Dendritic cell treated with granulocyte-macrophage colony-stimulating factor and Interleukin-4, amounts not matched to agents 40 ng/mL and 50 ng/mL, for 4 days (primary cell): ENCODE measurements at regions not wholly inside any gene's neighbourhood (a gene's known extent, or its start where the extent isn't known, plus 50 kb on each side); places are given as distances from the start of the nearest gene placed in this dataset.

Source experiments
- H3K27ac Mint-ChIP-seq: one replicate; pipeline ENCODE4 v1.8.0; 2022; ENCODE audit warnings: mild to moderate bottlenecking, mixed read lengths
- H3K27me3 Mint-ChIP-seq: one replicate; pipeline ENCODE4 v1.8.0; 2022; ENCODE audit warnings: mild to moderate bottlenecking, mixed read lengths
- H3K36me3 Mint-ChIP-seq: one replicate; pipeline ENCODE4 v1.8.0; 2022; ENCODE audit warnings: low read depth, mixed read lengths
- H3K4me1 Mint-ChIP-seq: one replicate; pipeline ENCODE4 v1.8.0; 2022; ENCODE audit warnings: low read depth, mixed read lengths
- H3K4me3 Mint-ChIP-seq: one replicate; pipeline ENCODE4 v1.8.0; 2022; ENCODE audit warnings: mild to moderate bottlenecking, moderate library complexity, mixed read lengths
- H3K9me3 Mint-ChIP-seq: one replicate; pipeline ENCODE4 v1.8.0; 2022; ENCODE audit warnings: mixed read lengths
- intact Hi-C: fragments of 100-400 bp; cut with micrococcal nuclease; formaldehyde crosslinking; loops from one replicate; pipeline ENCODE4 v1.15.0; 2022

DNA sequence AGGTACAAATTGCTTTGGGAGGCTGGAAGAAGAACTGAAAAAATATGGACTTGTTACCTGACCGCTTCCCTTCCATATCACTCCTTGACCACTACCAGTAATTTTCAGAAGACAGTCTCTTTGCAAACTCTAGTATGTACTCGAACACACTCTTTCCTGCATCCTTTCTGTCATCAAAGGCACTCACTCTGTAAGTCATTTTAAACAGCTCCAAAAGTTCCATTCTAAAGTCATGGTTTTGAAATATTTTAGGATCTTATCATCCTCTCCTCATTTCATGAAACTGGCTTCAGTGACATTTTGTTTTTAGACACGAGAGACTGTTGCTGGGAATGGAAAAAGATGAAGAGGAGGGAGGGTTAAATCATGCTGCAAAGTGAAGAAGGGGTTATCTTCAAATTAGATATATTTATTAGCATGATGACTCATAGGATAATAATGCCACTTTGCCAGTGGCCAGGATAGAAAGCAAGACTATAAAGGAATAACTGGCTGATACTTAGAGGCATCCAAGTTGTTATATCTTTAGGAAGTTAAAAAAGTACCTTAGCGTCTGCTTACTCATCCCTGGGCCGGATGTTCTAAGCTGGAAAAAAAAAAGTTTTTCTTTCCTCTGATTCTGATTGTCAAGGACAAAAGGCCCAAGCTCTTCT, 549.3 kb downstream of the METTL15 start:
- Mint-ChIP-seq H3K36me3 (no peaks in the 10 kb centered on the region), H3K27ac (no peak overlapping the region), H3K27me3 (no peaks in the 10 kb centered on the region), H3K9me3 (no peaks in the 10 kb centered on the region), H3K4me3 (no peak overlapping the region), H3K4me1 (no peaks in the 10 kb centered on the region)
- intact Hi-C loops: no loop called here

DNA sequence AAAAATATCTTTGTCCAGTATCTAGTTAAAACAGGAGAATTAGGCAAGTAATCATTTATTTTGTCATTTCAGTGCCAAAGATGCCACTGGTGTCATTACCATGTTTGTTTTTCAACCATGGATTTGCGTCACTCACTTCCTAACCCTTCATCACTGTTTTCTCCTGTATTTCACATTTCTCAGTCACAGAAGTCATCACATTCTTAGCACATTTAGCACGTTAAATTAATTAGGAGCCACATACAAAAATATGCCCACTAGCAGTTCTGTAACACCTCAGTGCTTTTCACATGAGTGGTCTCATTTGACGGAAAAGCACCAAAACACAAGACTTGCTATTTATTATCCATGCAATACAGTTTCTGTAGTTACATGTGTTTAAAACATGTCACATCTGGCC, 546.0 kb downstream of the METTL15 start:
- H3K27me3 Mint-ChIP-seq: no peaks in the 10 kb centered on the region
- H3K27ac Mint-ChIP-seq: no peak overlapping the region
- no peaks in the 10 kb centered on the region for H3K4me1 Mint-ChIP-seq
- no peaks in the 10 kb centered on the region for H3K9me3 Mint-ChIP-seq
- H3K36me3 Mint-ChIP-seq: no peaks in the 10 kb centered on the region
- H3K4me3 Mint-ChIP-seq: no peak overlapping the region
- intact Hi-C loops: no loop called here

DNA sequence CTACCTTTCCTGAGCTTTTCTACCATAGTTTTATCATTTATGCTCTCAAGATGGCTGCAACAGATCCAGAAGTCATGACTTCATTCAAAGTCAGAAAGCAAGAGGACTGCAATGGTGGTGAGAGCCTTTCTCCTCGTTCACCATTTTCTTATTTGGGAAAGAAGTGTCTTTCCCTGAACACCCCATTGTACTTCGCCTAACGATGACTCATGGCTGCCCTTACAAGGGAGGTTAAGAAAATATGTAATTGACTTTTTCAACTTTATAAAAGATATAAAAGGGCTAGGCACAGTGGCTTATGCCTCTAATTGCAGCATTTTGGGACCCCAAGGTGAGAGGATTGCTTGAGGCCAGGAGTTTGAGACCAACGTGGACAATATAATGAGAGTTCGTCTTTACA, 541.7 kb downstream of the METTL15 start:
- Mint-ChIP-seq H3K36me3 (no peaks in the 10 kb centered on the region), H3K9me3 (no peaks in the 10 kb centered on the region), H3K4me3 (no peak overlapping the region), H3K4me1 (no peaks in the 10 kb centered on the region), H3K27me3 (no peaks in the 10 kb centered on the region), H3K27ac (no peak overlapping the region)
- intact Hi-C loops: no loop called here

DNA sequence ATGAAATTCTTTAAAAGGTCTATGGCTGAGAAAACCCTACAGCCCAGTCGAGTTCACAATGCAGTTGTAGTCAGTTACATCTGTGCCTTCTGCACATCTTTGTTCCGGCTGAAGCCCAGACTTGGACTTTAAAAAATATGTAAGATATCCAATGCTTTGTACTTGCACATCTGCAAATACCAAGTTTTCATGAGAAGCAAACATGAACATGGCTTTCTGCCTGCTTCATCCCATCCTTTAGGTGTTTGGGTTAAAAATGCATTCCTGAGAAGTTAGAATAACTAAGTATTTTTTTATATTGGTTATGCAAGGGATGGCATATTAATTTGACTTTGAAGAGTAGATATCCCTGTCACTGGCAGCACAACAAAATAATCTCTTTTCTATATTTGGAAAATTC, 528.4 kb downstream of the METTL15 start:
- Mint-ChIP-seq H3K9me3 (no peaks in the 10 kb centered on the region), H3K27ac (no peak overlapping the region), H3K4me1 (no peaks in the 10 kb centered on the region)

DNA sequence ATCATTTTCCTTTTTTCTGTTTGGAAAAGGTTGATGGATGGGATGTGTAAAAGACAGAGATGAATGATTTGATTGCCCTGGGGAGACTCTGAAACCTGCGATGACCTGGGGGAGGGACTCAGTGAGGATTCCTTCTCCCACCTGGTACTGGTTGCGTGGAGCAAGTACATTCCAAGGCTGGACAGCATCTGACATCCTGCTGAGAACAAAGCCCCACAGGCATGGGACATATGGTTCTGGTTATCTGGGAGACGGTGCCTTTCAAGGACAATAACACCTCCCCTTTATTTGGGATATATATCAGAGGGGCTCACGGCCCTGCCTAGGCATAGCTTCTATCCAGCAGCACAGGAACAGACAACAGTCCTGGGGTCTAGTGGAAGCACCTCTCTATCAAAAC, 527.8 kb downstream of the METTL15 start:
- H3K4me3 Mint-ChIP-seq: no peak overlapping the region
- H3K27me3 Mint-ChIP-seq: no peaks in the 10 kb centered on the region
- no peak overlapping the region for H3K27ac Mint-ChIP-seq
- no peaks in the 10 kb centered on the region for H3K4me1 Mint-ChIP-seq
- intact Hi-C loops: no loop called here
- no peaks in the 10 kb centered on the region for H3K9me3 Mint-ChIP-seq
- no peaks in the 10 kb centered on the region for H3K36me3 Mint-ChIP-seq

More for the DNA sequence above, 528.4 kb downstream of the METTL15 start:
- no peak overlapping the region for H3K4me3 Mint-ChIP-seq
- no peaks in the 10 kb centered on the region for H3K27me3 Mint-ChIP-seq
- no peaks in the 10 kb centered on the region for H3K36me3 Mint-ChIP-seq
- intact Hi-C loops: no loop called here

DNA sequence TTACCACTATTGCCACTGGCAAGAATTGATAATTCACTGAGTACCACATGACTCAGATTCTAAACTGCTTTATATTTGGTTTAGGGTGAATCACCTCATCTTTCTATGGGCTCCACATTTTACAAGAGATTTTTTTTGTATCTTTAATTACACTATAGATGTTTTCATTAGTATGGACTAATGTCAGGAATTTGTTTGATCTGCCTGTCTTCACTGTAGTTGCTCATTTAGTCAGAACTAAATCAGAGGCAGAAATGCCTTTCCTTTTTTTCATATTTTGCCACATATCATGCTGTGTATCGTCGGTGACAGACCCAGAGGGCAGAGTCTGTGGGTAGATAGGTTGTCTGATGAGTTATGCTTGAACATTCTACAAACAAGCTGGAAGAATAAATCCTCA, 524.1 kb downstream of the METTL15 start:
- H3K4me1 Mint-ChIP-seq: no peaks in the 10 kb centered on the region
- intact Hi-C loops: no loop called here
- H3K27me3 Mint-ChIP-seq: no peaks in the 10 kb centered on the region

DNA sequence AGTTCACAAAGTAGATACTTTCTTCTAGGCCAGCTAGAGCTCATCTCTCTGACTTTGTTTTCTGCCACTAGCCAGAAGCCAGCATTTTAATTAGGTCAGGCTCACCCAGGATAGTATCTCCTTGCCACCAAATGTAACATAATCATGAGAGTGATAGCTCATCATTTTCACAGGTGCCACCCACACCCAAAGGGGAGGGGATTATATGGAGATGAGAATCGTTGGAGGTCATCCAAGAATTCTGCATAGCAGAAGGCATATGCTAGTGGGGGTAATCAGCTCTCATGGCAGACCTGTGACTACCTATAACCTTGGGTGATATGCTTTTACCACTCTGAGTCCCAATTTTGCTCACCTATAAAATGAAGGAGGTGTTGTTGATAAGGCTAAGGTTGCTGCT, 523.0 kb downstream of the METTL15 start:
- Mint-ChIP-seq H3K4me1 (no peaks in the 10 kb centered on the region), H3K27me3 (no peaks in the 10 kb centered on the region), H3K9me3 (no peaks in the 10 kb centered on the region), H3K36me3 (no peaks in the 10 kb centered on the region), H3K4me3 (no peak overlapping the region), H3K27ac (no peak overlapping the region)
- intact Hi-C loops: no loop called here

More for the DNA sequence above, 524.1 kb downstream of the METTL15 start:
- H3K9me3 Mint-ChIP-seq: no peaks in the 10 kb centered on the region
- H3K4me3 Mint-ChIP-seq: no peak overlapping the region
- no peaks in the 10 kb centered on the region for H3K36me3 Mint-ChIP-seq
- no peak overlapping the region for H3K27ac Mint-ChIP-seq

DNA sequence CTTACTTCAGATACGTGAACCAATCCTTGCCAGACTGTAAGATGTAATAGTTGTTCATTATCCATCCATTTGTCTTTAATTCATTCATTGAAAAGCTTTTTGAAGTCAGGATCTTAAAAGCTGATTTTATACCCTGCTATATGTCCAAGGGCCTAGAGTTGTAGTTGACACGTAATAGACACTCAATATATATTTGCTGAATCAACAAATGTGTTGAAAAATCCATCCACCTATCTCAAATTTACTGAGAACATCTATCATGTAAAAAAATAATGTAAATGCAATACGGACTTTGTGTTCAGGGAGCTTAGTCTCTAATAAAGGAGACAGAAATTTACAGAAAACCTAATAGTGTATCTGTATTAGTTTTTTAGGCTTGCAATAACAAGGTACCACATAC, 521.0 kb downstream of the METTL15 start:
- Mint-ChIP-seq H3K27ac (no peak overlapping the region), H3K4me3 (no peak overlapping the region), H3K36me3 (no peaks in the 10 kb centered on the region), H3K27me3 (no peaks in the 10 kb centered on the region), H3K9me3 (no peaks in the 10 kb centered on the region), H3K4me1 (no peaks in the 10 kb centered on the region)
- intact Hi-C loops: no loop called here

DNA sequence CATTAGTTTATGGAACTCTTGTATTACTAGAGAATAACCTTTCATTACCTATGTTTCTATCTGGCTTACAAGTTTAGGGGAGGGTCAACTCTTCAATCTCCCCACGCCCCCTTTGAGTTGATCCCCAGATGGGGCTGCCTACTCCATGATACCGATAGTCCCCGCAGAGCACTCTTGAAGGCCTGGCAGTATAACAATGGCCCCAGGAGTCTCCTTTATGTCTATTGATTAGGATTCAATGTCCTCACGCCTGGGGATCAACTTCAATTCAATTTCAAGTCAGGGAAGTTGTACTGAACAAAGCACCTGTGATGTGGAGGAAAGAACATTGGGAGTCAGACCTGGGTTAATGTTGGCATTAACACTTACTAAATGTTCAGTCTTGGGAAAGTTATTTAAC, 520.2 kb downstream of the METTL15 start:
- Mint-ChIP-seq H3K27me3 (no peaks in the 10 kb centered on the region), H3K36me3 (no peaks in the 10 kb centered on the region), H3K9me3 (no peaks in the 10 kb centered on the region), H3K4me3 (no peak overlapping the region), H3K4me1 (no peaks in the 10 kb centered on the region), H3K27ac (no peak overlapping the region)
- intact Hi-C loops: no loop called here

DNA sequence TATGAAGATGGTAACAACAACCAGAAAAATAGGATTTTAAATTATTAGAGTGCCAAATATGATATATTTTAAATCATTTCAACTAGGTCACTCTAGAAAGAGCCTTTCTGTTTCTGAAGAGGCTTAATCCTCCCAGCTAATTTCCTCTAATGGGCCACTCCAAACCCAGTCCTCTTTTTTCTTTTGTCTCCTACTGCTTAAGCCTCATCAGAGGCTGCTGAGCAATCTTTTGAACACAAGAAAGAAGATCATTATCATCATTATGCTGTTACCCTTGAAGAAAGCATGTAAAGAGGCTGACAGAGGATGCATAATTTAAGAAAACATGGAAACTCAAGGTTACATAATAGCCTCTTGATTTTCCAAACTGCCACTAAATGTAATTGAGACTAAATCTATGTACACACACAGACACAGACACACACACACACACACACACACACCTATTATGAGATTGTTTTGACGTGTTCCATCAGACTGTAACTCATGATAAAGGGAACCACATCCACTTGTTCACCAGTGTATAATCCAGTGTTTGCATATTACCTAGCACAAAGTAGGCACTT, 519.6 kb downstream of the METTL15 start:
- Mint-ChIP-seq H3K9me3 (peaks cover 4% of the 10 kb centered on the region), H3K36me3 (no peaks in the 10 kb centered on the region), H3K27ac (no peak overlapping the region), H3K4me1 (no peaks in the 10 kb centered on the region), H3K4me3 (no peak overlapping the region), H3K27me3 (no peaks in the 10 kb centered on the region)
- intact Hi-C loops: no loop called here

DNA sequence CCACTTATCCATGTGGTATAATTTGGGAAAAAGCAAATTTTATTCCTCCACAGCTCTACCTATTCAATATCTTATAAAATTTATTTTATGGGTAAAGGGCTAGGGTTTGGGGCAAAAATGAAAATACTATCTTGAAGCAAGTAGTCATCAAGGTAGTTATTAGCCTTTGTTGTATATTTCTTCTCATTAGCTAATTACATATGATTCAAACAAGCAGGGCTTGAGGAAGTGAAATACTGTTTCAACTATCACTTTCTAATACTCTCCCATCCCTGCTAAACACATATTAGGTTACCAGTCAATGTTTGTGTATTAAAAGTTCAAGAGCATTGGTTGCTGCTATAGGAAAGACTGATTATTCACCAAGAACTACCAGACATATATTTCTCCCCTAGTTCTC, 517.3 kb downstream of the METTL15 start:
- Mint-ChIP-seq H3K9me3 (peaks cover 12% of the 10 kb centered on the region), H3K36me3 (no peaks in the 10 kb centered on the region), H3K4me1 (no peaks in the 10 kb centered on the region), H3K4me3 (no peak overlapping the region), H3K27me3 (no peaks in the 10 kb centered on the region), H3K27ac (no peak overlapping the region)
- intact Hi-C loops: no loop called here

DNA sequence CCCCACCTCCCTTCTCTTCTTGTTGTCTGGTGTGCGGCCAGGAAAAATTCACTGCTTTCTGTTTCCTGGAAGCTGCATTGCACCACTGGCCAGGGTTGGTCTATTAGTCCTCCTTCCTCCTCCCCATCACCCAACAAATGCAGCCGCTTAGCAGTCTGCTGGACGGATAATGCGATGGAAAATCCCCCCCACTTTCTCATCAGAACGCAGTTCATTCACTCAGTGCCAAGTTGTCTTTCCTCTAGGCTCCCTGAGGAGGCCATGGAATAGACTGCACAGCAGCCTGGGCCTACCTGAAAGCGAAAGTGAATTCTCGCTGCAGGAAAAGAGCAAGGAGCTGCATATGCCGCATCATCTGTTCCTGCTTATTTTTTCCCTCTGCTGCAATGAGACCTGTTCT, 513.6 kb downstream of the METTL15 start:
- intact Hi-C loops: no loop called here
- Mint-ChIP-seq H3K36me3 (no peaks in the 10 kb centered on the region), H3K27me3 (no peaks in the 10 kb centered on the region), H3K4me3 (no peak overlapping the region), H3K4me1 (no peaks in the 10 kb centered on the region), H3K27ac (no peak overlapping the region), H3K9me3 (peaks cover 12% of the 10 kb centered on the region)

DNA sequence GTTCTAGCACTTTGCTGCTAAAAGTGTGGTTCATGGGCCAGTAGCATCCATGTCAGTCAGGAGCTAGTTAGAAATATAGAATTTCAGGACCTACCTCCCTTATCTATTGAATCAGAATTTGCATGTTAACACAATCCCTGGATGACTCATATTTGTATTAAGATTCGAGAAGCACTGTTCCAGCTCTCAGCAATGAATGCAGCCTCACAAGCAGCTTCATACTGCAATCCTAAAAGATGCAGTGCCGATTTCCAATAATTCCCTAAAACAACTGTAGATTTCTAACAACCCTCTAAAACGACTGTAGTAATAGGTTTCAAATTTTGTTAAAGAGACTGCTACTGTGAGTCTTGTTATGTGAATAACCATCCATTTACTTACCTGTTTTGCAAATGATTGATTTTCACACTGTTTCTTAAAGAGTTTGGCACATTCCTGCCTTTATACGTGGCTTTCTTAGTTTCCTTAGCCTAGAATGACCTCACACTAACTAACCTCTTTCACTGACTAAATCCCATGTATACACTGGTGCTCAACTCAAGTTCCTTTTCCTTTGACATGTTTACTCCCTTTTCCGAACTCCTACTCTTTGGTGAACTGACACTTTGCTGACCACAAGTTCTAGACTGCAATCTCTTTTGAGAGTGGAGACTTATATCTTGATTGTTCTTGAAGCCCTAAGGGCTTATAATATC, 511.8 kb downstream of the METTL15 start:
- intact Hi-C loops: no loop called here
- Mint-ChIP-seq H3K9me3 (peaks cover 12% of the 10 kb centered on the region), H3K36me3 (no peaks in the 10 kb centered on the region), H3K4me1 (no peaks in the 10 kb centered on the region), H3K4me3 (no peak overlapping the region), H3K27me3 (no peaks in the 10 kb centered on the region), H3K27ac (no peak overlapping the region)

DNA sequence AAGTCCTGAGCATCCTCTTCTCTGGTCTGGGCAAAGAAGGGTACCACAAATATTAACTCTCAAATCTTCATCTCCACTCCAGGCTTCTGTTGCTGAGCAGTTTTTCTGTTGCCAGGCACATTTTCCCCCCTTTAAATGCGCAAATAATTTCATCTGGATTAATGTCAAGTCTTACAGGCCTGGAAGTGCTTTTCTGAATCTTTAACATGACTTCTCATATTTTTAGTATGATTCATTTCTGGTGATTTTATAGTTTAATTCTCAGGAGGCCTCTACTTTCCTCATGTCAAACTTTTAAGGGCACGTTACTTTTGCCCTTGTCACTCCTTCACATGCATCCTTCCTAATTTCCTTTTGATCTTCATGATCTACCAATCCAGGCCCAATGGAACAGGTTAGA, 510.2 kb downstream of the METTL15 start:
- H3K27me3 Mint-ChIP-seq: no peaks in the 10 kb centered on the region

More for the DNA sequence above, 510.2 kb downstream of the METTL15 start:
- Mint-ChIP-seq H3K36me3 (no peaks in the 10 kb centered on the region), H3K27ac (no peak overlapping the region), H3K4me3 (no peak overlapping the region), H3K9me3 (peaks cover 12% of the 10 kb centered on the region), H3K4me1 (no peaks in the 10 kb centered on the region)
- intact Hi-C loops: no loop called here
